ENCODE measurements at regions not wholly inside any gene's neighbourhood (a gene's known extent, or its start where the extent isn't known, plus 50 kb on each side); places are given as distances from the start of the nearest gene placed in this dataset.

DNA sequence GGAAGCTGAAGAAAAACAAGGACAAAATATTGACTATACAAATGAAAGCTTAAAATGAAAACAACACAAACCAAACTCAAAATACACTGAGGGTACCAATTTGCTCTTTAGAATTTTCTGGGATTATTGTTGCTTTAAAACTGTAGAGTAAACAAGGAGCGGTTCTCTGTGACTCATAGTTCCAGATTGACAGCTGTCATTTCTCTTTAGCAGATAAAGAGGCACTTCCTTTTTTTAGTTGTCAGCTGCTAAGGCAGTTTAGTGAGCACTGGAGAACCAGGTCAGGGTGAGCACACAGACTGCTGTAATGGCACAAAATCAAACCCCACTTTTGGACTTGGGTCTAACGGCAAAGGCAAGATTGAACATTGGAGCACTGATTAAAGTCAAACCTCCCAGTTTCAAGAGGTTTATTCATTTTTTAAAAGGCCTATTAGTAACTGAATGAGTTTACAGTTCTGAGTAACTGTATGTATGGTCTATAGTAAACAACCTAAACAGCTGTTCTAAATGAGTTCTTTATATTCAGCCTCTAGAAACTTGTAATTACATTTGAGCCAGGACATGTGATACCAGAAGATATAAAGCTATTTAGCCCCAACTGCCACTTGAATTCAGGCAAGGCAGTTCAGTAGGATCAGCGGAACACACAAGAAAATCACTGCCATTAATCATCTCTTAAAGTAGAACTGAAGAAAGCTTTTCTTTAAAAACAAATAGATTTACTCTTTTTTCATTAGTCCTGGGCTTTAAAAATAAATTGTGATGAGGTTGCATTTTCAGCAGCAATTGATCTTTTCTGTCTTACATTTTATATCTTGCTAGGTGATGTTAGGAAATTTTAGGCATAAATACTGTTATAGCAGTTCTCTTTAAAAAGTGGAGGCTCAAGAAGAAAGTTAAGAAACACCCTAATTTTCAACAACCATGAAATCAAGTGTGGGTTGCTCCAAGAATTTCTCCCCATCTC lies 71.7 kb upstream of the PRICKLE1 start:
- no peak for DNase-seq

DNA sequence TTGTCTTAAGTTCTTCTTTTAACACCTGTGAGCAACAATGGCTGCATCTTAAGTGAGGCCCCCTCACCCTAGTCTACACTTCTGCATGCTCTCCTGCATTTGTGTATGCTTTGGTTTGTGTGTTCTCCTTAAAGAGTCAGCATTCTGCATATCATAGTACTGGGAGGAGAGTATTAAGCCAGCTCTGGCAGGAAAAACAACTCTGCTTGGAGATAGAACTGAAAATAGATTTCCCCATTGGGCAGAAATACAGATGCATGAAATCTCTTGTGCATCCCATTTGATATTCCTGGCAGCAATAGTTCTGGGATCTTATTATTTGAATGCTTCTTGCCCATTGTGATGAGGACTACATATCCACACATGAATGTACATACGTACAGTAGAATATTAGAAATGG lies 70.6 kb upstream of the PRICKLE1 start:
- DNase-seq: no peak

DNA sequence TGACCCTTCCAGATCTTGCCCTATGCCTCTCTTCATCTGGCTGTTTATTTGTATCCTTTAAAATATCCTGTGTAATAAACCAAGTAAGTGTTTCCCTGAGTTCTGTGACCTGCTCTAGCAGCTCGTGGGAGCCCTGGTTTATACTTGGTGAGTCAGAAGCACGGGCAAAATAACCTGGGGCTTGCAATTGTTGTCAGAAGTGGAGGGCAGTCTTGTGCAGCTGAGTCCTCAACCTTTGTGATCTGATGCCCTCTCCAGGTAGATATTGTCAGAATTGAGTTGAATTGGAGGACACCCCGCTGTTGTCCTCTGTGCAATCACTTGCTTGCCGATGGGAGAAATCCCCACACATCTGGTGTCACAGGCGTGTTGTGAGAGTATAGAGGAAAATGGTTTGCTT lies 62.5 kb upstream of the PRICKLE1 start:
- no peak for DNase-seq

DNA sequence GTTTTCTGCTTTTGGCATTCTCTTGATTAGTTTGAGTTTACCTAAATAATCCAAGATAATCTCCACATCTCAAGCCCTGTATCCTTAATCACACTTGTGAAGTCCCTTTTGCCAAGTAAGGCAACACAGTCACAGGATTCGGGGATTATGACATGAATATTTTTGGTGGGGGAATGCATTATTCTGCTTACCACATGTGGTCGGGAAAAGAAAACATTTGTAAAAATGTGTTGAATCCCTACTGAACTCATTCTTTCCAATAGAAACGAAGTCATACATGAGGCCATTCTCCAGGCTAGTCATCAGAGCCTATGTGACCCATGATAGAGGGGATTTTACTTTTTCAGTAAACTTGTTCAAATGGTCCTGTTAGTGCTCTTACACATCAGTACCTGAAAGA lies 58.5 kb upstream of the PRICKLE1 start:
- DNase-seq: no peak

DNA sequence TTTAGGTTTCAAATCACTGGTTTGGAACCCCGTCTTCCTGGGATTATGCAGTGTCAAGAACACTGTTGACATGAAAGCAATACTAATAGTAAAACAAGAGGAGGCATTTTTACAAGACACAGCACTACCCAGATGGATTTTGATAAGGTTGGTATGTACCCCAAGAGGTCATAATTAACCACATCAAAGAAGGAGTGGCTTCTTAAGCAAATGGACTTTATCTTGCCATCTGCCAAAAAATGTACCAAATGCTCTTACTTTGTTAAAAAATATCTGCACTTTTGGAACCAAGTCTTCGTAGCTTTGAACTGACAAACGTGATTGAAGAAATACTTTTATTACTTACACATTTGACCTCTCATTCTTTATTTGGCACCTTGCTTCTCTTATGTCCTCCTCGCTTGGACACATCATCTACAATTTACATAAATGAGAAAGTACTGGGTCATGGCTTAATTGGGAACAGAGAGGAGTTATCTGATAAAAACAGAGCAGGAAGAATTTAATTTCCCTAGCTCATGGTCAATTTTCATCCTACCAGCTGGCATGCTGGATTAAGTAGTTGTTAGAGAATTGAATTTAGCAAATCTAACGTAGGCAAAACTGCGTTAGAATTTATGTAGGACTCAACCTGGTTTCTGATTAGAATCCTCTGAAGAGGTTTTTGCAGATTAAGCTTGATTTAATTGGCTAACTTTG lies 54.5 kb upstream of the PRICKLE1 start:
- no peak for DNase-seq

DNA sequence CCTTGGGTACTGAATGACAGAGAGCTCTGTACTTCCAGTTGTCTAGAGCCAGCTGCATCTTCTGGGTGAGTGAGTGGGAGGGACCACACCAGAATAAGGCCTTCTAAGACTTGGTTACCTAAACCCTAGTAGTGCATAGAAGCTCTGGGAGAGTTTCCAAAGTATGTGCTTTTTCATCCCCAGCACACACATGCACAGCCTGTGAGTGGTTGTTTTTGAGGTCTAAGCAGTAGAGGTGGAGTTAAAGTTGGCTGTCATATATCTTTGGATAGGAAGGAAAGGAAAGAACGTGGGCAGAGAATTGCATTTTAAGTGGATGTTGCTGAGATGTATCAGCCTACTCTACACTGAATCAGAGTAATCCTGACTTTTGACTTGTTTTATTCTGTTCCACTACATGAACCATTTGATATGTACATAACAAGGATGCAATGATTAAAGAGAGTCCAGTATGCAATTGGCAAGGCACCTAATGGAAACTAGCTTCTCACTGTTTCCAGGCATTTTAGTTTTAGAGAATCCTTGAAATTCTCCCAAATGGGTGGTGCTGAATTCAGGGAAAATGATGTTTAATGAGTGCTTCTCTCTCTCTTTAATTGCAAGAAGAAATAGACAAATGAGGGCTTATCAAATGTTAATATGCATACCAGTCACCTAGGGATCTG lies 51.8 kb upstream of the PRICKLE1 start:
- DNase-seq: no peak

DNA sequence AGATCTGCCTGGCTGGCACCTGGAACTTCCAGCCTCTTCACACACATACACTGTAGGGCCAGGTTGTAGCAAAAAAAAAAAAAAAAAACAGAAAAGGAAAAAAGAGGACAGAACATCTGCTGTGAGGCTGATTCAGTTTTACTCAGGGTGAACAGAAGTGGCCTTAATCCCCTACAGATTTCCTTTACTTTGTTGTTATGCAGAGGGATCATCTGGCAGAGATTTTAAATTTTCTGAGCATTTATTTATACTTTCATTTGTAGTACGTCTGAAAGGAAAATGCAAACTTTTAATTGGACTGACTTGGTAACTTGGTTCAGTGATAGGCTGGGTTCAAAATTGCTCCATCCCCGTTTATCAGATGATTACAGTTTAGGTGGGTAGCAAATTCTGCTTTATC lies 50.8 kb upstream of the PRICKLE1 start:
- no peak for DNase-seq

DNA sequence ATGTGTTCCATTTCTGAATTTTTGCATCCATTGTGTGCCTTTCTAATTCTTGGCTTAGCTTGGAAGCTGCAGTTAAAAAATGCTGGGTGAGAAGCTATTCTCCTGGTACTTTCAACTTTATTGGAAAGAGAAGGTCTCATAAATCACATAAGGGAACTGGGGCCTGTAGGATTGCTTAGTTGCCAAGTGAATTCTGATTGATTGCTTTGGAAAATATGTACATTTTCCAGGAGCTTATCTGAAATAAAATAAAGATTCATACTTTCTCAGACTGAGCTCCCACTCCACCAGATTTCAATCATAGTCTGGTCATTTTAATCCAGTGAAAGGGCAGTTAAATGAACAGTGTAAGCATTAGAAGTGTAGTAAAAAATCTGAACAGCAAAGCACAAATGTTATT lies 50.0 kb upstream of the PRICKLE1 start:
- DNase-seq: no peak
